Stimulated activated CD4-positive, alpha-beta T cell treated with anti-CD3 and anti-CD28 coated beads, Interleukin-4, amount 100 ng/mL, for 24 hours (primary cell): ENCODE measurements at regions not wholly inside any gene's neighbourhood (a gene's known extent, or its start where the extent isn't known, plus 50 kb on each side); places are given as distances from the start of the nearest gene placed in this dataset.
"Not testable (repeated sequence)": the region's sequence is repeated elsewhere in the genome, so short reads cannot be mapped to it uniquely, and the experiment has no call there.

Experiments used
- DNase-seq: peaks from one replicate; pipeline ENCODE4 v3.0.0-alpha.2; 2020

DNA sequence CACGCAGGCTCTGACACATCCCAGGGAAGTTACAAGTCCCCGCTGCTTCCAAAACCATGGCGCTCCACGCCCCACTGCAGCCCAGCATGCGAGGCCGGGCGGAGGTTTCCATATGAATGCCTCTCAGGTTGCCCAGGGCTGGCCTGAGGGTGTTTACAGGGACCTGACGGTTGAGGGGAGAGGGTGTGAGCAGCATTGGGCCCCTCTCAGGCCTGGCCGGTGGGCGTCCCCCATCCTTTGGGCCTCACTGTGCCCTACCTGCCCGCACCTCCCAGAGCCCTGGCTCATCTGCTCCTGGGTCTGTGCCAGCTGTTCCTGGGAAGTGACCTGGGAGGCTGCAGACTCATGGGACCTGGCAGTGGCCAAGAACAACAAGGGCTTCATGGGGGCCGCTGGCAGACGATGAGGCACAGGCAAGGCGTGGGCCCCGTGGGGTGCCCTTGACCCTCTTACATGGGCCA is 173.5 kb downstream of the C16orf95 start:
- no peak for DNase-seq

- no peak for DNase-seq
Observed at GRCh38 chr16:87144232-87144631, 173.0 kb downstream of the C16orf95 start.

DNA sequence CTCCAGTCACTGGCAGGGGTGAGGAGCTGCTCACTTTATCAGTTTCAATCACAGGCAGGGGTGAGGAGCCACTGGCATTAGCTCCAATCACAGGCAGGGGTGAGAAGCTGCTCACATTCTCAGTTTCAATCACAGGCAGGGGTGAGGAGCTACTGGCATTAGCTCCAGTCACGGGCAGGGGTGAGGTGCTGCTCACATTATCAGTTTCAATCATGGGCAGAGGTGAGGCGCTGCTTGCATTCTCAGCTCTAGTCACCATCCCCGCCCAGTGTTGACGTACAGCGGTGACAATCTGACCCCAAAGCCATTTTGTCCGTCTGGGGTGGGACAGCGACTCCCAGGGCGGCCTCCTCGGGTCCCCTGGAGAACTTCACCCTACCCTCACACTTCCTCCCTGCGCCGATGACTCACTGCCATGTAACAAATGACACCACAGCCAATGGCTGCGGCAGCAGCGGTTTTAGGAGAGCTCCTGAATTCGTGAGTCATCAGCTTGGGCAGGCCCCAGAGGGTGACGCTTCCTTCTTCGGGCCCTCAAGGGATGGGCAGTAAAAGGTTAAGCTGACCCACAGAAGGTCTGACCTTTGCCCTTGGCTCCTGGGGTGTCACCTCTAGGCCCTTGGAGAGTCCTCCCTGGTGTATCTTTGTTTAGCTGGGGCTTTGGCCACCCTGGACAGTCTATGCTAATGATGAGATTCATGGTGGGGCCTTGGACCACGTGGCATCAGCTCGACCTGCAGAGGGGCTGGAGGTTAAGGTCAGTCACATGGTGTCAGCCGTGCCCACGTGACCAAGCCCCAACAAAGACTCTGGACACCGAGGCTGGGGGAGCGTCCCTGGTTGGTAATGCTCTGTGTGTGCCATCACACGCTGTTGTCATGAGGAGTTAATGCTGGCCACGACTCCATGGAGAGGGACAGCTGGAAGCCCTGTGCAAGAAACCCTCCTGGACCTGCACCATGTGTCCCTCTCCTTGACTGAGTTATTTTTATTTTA is 171.7 kb downstream of the C16orf95 start:
- DNase-seq = no peak

DNA sequence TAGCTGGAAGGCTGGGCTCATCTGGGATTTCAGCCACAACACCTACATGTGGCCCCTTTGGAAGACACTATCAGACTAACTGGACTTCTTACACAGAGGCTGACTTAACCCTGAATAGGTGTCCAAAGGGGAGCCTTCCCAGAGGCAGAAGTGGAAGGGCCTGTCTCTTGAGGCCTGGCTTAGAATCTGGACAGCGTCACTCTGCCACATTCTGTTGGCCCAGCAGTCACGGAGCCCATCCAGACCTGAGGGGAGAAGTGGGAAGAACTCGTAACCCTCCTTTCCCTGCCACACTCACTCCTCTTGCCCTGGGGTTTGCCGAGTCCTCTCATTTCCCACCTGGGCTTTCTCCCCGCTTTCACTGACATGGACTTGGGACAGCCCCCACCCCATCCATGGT is 170.5 kb downstream of the C16orf95 start:
- no peak for DNase-seq

GRCh38 chr16:87149051-87149450 is 168.1 kb downstream of the C16orf95 start:
- no peak for DNase-seq

GRCh38 chr16:87150262-87150661 is 166.9 kb downstream of the C16orf95 start:
- DNase-seq = no peak

GRCh38 chr16:87150681-87151280 is 166.4 kb downstream of the C16orf95 start:
- no peak for DNase-seq

DNA sequence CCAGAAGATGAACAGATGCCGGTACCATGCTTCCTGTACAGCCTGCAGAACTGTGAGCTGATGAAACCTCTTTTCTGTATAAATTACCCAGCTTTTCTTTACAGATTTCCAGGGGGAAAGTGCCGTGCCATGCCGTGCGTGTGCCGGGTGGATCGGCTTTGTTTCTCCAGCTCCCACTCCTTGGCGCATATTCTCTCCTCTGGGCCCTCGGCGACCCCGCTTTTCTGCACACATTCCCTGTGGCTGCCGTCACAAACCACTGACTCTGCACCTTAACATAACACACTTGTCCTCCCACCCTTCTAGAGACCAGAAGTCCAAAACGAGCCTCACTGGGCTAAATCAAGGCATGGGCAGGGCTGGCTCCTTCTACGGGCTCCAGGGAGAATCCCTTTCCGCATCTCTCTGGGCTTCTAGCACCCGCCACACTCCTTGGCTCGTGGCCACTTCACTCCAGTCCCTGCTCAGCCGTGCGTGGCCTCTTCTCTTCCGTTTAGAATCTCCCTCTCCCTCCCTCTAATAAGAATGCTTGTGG is 164.9 kb downstream of the C16orf95 start:
- DNase-seq = no peak

GRCh38 chr16:87153326-87153725 is 163.9 kb downstream of the C16orf95 start:
- no peak for DNase-seq

DNA sequence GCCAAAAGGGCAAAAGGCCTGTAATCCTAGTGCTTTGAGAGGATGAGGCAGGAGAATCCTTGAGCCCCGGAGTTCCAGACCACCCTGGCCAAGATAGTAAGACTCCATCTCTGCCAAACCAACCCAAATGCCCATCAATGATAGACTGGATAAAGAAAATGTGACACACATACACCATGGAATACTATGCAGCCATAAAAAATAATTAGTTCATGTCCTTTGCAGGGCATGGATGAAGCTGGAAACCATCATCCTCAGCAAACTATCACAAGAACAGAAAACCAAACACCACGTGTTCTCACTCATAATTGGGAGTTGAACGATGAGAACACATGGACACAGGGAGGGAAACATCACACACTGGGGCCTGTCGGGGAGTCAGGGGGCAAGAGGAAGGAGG is 161.9 kb downstream of the C16orf95 start:
- DNase-seq = not testable (repeated sequence)

GRCh38 chr16:87156195-87156594 is 161.0 kb downstream of the C16orf95 start:
- DNase-seq = no peak

DNA sequence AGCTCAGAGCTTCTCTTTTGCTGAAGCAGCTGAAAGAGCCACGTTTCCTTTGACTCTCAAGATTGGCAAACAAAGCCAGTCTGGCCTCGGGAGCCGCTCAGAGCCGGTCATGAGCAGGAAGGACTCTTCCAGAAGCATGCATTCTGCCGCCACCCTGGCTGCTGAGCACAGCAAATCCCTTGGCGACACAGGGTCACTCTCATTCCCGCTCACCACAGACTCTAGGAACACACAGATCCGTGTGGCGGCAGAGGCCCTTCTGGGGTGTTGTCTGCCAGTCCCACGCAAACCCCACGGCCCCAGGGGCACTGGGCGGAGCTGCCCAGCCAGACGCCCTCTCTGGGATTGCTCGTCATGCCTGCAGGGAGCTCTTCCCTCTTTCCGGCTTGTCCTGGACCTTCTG is 157.0 kb downstream of the C16orf95 start:
- DNase-seq = no peak

DNA sequence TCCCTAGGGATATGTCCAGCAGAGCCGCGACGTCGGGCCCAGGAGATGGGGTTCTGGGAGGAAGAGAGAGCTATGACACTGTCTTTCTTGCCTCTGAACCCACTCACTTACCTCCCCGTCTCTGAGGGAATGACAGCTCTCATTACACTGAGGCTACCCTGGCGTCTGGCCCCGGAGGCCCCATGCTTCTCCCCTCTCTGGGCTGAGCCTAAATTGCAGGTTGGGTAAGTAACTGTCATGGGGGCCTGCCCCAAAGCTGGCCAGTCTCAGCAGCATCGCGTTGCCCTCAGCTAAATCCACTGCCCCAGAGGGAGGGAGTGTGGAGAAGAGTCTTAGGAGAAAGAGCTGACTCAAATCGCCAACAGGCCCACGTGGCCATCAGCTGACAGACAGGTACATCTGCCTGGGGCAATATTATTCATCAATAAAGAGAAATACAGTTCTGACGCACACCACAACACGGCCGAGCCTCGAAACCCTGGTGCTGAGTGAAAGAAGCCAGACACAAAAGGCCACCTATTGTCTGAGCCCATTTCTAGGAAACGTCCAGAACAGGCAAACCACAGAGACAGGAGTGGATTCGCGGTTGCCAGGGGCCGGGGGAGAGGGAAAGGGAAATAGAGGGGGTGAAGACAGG is 156.4 kb downstream of the C16orf95 start:
- DNase-seq = no peak

GRCh38 chr16:87161410-87161809 is 155.8 kb downstream of the C16orf95 start:
- DNase-seq = not testable (repeated sequence)

DNA sequence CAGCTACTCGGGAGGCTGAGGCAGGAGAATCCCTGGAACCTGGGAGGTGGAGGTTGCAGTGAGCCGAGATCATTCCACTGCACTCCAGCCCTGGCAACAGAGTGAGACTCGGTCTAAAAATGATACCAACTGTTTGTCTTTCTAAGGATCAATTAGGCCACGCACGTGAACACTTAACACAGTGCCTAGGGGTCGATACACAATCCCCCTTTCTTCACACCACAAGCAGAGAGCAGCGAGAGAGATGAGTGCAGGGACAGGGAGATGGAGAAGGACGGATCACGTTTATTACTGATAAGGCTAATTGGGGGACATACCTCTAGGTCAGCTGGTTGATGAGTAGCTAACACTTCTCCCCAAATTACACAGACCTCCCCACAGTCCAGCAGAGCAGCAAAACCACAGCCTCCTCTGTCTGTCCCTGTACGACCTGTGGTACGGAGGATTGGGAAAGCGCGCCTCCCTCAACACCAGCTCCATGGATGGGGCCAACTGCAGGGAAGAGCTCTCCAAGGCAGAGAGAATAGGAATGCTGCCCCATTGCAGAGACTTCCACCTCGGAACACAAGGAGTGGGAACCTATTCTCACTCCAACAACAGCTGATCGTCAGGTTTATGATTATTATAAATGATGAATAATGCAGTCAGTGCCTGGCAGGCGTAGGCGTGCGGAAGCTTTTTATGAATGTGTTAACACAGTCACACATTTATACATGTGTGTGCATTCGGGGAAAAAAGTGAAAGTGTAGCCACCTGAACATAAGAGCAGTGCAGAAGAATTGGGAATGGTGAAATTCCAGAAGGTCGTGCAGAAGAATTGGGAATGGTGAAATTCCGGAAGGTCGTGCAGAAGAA is 155.1 kb downstream of the C16orf95 start:
- DNase-seq = no peak

GRCh38 chr16:87162799-87163198 is 154.4 kb downstream of the C16orf95 start:
- DNase-seq = not testable (repeated sequence)

DNA sequence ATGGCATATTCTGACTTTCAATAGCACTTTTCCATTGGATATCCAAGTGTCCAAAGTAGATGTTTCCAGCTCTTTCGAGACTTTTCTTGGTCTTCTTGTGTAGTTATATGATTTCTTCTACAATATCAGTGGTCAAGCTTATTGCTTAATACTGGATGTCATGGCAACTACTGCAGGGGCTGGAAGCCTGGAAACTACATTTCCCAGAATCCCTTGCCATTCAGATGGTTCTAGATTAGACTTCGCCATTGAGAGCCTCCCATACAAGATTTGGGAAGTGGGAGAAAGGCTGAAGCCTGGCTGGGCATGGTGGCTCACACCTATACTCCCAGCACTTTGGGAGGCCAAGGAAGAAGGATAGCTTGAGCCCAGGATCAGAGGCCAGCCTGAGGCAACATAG is 153.6 kb downstream of the C16orf95 start:
- no peak for DNase-seq

DNA sequence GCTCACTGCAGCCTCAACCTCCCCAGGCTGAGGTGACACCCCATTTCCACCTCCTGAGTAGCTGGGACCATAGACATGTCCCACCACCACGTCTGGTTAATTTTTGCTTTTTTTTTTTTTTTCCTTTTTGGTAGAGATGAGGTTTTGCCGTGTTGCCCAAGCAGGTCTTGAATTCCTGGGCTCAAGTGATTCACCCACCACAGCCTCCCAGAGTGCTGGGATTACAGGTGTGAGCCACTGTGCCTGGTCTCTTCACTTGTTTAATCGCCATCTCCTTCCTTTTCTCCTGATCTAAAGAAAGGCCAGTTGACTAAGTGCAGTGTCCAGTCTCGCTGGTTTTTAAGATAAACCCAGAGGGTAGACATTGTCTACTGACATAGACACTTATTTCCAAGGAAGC is 152.0 kb downstream of the C16orf95 start:
- DNase-seq = no peak

- no peak for DNase-seq
Observed at GRCh38 chr16:87165885-87166284, 151.3 kb downstream of the C16orf95 start.

- no peak for DNase-seq
Observed at GRCh38 chr16:87166321-87166720, 150.9 kb downstream of the C16orf95 start.

- DNase-seq = no peak
Observed at GRCh38 chr16:87166934-87167333, 150.3 kb downstream of the C16orf95 start.

- no peak for DNase-seq
Observed at GRCh38 chr16:87169509-87169995, 147.6 kb downstream of the C16orf95 start.
